ENCODE measurements at regions not wholly inside any gene's neighbourhood (a gene's known extent, or its start where the extent isn't known, plus 50 kb on each side); places are given as distances from the start of the nearest gene placed in this dataset.

- TF ChIP-seq, protein P1, sequence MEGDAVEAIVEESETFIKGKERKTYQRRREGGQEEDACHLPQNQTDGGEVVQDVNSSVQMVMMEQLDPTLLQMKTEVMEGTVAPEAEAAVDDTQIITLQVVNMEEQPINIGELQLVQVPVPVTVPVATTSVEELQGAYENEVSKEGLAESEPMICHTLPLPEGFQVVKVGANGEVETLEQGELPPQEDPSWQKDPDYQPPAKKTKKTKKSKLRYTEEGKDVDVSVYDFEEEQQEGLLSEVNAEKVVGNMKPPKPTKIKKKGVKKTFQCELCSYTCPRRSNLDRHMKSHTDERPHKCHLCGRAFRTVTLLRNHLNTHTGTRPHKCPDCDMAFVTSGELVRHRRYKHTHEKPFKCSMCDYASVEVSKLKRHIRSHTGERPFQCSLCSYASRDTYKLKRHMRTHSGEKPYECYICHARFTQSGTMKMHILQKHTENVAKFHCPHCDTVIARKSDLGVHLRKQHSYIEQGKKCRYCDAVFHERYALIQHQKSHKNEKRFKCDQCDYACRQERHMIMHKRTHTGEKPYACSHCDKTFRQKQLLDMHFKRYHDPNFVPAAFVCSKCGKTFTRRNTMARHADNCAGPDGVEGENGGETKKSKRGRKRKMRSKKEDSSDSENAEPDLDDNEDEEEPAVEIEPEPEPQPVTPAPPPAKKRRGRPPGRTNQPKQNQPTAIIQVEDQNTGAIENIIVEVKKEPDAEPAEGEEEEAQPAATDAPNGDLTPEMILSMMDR (IDR thresholded peaks at IDR 0.05): no peak
- TF ChIP-seq POLR2A (IDR thresholded peaks at IDR 0.05): no peak
These were observed 86.0 kb downstream of the MATN1 start for GRCh38 chr1:30637183-30637980.

All from ovary (tissue), 3 donors.